IMR-90 (cell line): ENCODE measurements at regions not wholly inside any gene's neighbourhood (a gene's known extent, or its start where the extent isn't known, plus 50 kb on each side); places are given as distances from the start of the nearest gene placed in this dataset.

Experiments
- ATAC-seq: fragments of 200-7000 bp; cut with Tn5 transposase; 2 replicates; pipeline ENCODE4 v1.9.1; 2020; ENCODE audit warnings: low read depth, mild to moderate bottlenecking, moderate library complexity
- BruUV-seq: library from RNA; stranded (reverse); fragments of 400-500 nt; replicated peaks from 2 replicates; lab custom pipeline; 2021; lab: Mats Ljungman, UMichigan
- CTCF ChIA-PET: fragments of 300-600 bp; formaldehyde crosslinking; extraction: SDS; loops from one replicate; lab custom pipeline; 2021; ENCODE audit warnings: antibody characterized with exemption; lab: Yijun Ruan, JAX
- POLR2A ChIA-PET: fragments of 300-600 bp; sonication (Branson Sonifier 250); formaldehyde crosslinking; loops from one replicate; lab custom pipeline; 2022; ENCODE audit warnings: antibody characterized with exemption; ENCODE audit not compliant: unreplicated experiment; lab: Charles Lee
- DNase-seq: peaks from one replicate; pipeline ENCODE4 v3.0.0; 2013
- H2AFZ ChIP-seq: replicated peaks from 2 replicates; pipeline ENCODE3; 2013; ENCODE audit warnings: low read length, mild to moderate bottlenecking; ENCODE audit not compliant: poor library complexity
- H2AK5ac ChIP-seq: 2 replicates; pipeline ENCODE4 v1.6.1; 2013; ENCODE audit warnings: low read depth, low read length, inconsistent platforms
- H2AK9ac ChIP-seq: replicated peaks from 2 replicates; pipeline ENCODE3; 2013; ENCODE audit warnings: mild to moderate bottlenecking, low read depth, low read length, moderate library complexity; ENCODE audit not compliant: poor library complexity
- H2BK120ac ChIP-seq: 2 replicates; pipeline ENCODE4 v1.6.1; 2013; ENCODE audit warnings: low read depth, low read length, inconsistent platforms
- H2BK15ac ChIP-seq: 3 replicates; pipeline ENCODE4 v1.6.1; 2013; ENCODE audit warnings: low read depth, low read length, inconsistent platforms
- H2BK20ac ChIP-seq: 2 replicates; pipeline ENCODE4 v1.6.1; 2013; ENCODE audit warnings: low read depth, mild to moderate bottlenecking, inconsistent platforms, low read length, moderate library complexity
- H2BK5ac ChIP-seq: 2 replicates; pipeline ENCODE4 v1.6.1; 2013; ENCODE audit warnings: mild to moderate bottlenecking, low read depth, low read length, inconsistent platforms; ENCODE audit not compliant: poor library complexity, severe bottlenecking
- H3K14ac ChIP-seq: replicated peaks from 2 replicates; pipeline ENCODE4 v1.6.1; 2013; ENCODE audit warnings: low read depth, low read length, inconsistent platforms
- H3K18ac ChIP-seq: 2 replicates; pipeline ENCODE4 v1.6.1; 2013; ENCODE audit warnings: low read depth, low read length, control low read depth
- H3K23ac ChIP-seq: 2 replicates; pipeline ENCODE4 v1.6.1; 2013; ENCODE audit warnings: low read depth, low read length, inconsistent platforms
- H3K27ac ChIP-seq: 2 replicates; pipeline ENCODE4 v1.5.1; 2013; ENCODE audit warnings: mild to moderate bottlenecking, control low read depth, low read length; ENCODE audit not compliant: insufficient read depth
- H3K27me3 ChIP-seq: 2 replicates; pipeline ENCODE4 v1.6.1; 2013; ENCODE audit warnings: low read length; ENCODE audit not compliant: control insufficient read depth, insufficient read depth
- H3K36me3 ChIP-seq: 2 replicates; pipeline ENCODE4 v1.6.1; 2013; ENCODE audit warnings: low read length, mixed read lengths; ENCODE audit not compliant: control insufficient read depth, insufficient read depth
- H3K4ac ChIP-seq: 2 replicates; pipeline ENCODE4 v1.6.1; 2013; ENCODE audit warnings: low read depth, low read length, inconsistent platforms
- H3K4me1 ChIP-seq: 2 replicates; pipeline ENCODE4 v1.6.1; 2013; ENCODE audit warnings: low read length, mixed read lengths; ENCODE audit not compliant: control insufficient read depth, insufficient read depth
- H3K4me2 ChIP-seq: 2 replicates; pipeline ENCODE4 v1.6.1; 2013; ENCODE audit warnings: low read depth, mild to moderate bottlenecking, control low read depth, low read length, moderate library complexity
- H3K4me3 ChIP-seq: 2 replicates; pipeline ENCODE4 v1.5.1; 2013; ENCODE audit warnings: low read depth, mild to moderate bottlenecking, control low read depth, low read length, moderate library complexity; ENCODE audit not compliant: insufficient read depth
- H3K56ac ChIP-seq: 2 replicates; pipeline ENCODE4 v1.6.1; 2013; ENCODE audit warnings: low read length, inconsistent platforms; ENCODE audit not compliant: insufficient read depth; ENCODE audit errors: extremely low read depth
- H3K79me1 ChIP-seq, 2 experiments: 2 replicates each; pipeline ENCODE4 v1.6.1; 2013; ENCODE audit warnings: low read length in 2 of 2, inconsistent platforms in 1 of 2, low read depth in 1 of 2
- H3K9ac ChIP-seq: 2 replicates; pipeline ENCODE4 v1.6.1; 2013; ENCODE audit warnings: low read depth, low read length, control low read depth
- H3K9me1 ChIP-seq: 2 replicates; pipeline ENCODE4 v1.6.1; 2013; ENCODE audit warnings: low read length, inconsistent platforms; ENCODE audit not compliant: insufficient read depth
- H3K9me3 ChIP-seq: 2 replicates; pipeline ENCODE4 v1.6.1; 2013; ENCODE audit warnings: low read length; ENCODE audit not compliant: control insufficient read depth, insufficient read depth
- H4K20me1 ChIP-seq: 2 replicates; pipeline ENCODE4 v1.6.1; 2013; ENCODE audit warnings: low read length, inconsistent platforms; ENCODE audit not compliant: insufficient read depth
- H4K5ac ChIP-seq: 2 replicates; pipeline ENCODE4 v1.6.1; 2013; ENCODE audit warnings: mild to moderate bottlenecking, low read depth, low read length, control low read depth
- H4K8ac ChIP-seq, 2 experiments: 2 replicates each; pipeline ENCODE4 v1.6.1; 2013; ENCODE audit warnings: low read depth in 2 of 2, low read length in 2 of 2, control low read depth in 1 of 2, inconsistent platforms in 1 of 2
- H4K91ac ChIP-seq: 2 replicates; pipeline ENCODE4 v1.6.1; 2013; ENCODE audit warnings: low read depth, low read length, inconsistent platforms; ENCODE audit not compliant: insufficient read depth
- BHLHE40 ChIP-seq: fragments of 150-350 bp; IDR thresholded peaks from 2 replicates; pipeline ENCODE4 v1.6.1; 2016; ENCODE audit warnings: mild to moderate bottlenecking, low read depth, low read length
- MXI1 ChIP-seq: IDR thresholded peaks from 2 replicates; pipeline ENCODE4 v1.6.1; 2012; ENCODE audit warnings: low read depth, mild to moderate bottlenecking, low read length, moderate library complexity, borderline replicate concordance
- NFE2L2 ChIP-seq: fragments of 150-350 bp; IDR thresholded peaks from 2 replicates; pipeline ENCODE4 v1.6.1; 2016; ENCODE audit warnings: low read depth, mild to moderate bottlenecking, low read length
- RAD21 ChIP-seq: IDR thresholded peaks from 2 replicates; pipeline ENCODE4 v1.6.1; 2012; ENCODE audit warnings: low read length, improper control_type of control experiment
- WGBS, 2 experiments: methylation state at CpG; one replicate each; pipeline versions ENCODE4 v1.1.5 to v1.1.7; 2013; ENCODE audit warnings: missing lambda C conversion rate in 2 of 2; ENCODE audit not compliant: insufficient read length in 1 of 2; ENCODE audit errors: extremely low coverage in 2 of 2; 5-methylcytosine and 5-hydroxymethylcytosine counted together
- dilution Hi-C: fragments of 300-500 bp; cut with HindIII; formaldehyde crosslinking; loops from one replicate; pipeline ENCODE4 v1.14.3; 2018; ENCODE audit warnings: low sequenced_read_pairs; ENCODE audit not compliant: unreplicated experiment
- in situ Hi-C: fragments of 300-500 bp; cut with MboI; formaldehyde crosslinking; loops from 3 replicates; pipeline ENCODE4 v1.14.3; 2019; ENCODE audit warnings: low sequenced_read_pairs, inconsistent platforms, mixed read lengths
- intact Hi-C: fragments of 100-400 bp; cut with micrococcal nuclease; formaldehyde crosslinking; loops from 2 replicates; pipeline ENCODE4 v1.10.0; 2022

DNA sequence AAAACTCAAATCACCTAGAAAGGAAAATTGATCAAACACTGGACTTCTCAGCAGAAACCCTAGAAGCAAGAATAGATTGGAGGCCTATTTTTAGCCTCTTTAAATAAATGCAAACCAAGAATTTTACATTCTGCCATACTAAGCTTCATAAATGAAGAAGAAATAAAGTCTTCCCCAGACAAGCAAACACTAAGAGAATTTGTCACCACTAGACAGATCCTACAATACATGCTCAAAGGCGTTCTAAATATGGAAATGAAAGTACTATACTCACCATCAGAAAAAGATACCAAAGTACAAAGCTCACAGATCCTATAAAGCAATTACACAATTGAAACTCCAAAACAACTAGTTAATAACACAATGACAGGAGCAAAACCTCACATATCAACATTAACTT is 578.1 kb downstream of the UQCRFS1 start:
- no CpG with 5 or more reads among the region's 1 CpG for WGBS, 2 experiments
- H4K5ac ChIP-seq = no peak overlapping the region
- no peaks in the 10 kb centered on the region for H3K4me1 ChIP-seq
- ATAC-seq (no peak), DNase-seq (no peak)
- H3K27ac ChIP-seq = no peak overlapping the region
- POLR2A ChIA-PET = no interaction called here
- no peak overlapping the region for H3K18ac ChIP-seq
- H2BK120ac ChIP-seq = no peak overlapping the region
- H2AK5ac ChIP-seq = no peak overlapping the region
- H4K91ac ChIP-seq = no peak overlapping the region
- no peaks in the 10 kb centered on the region for H3K36me3 ChIP-seq
- H3K14ac ChIP-seq = no peak overlapping the region
- no peaks in the 10 kb centered on the region for H3K9me1 ChIP-seq
- H2AFZ ChIP-seq = no peak overlapping the region
- BruUV-seq = no TSS peak
- no peaks in the 10 kb centered on the region for H4K20me1 ChIP-seq
- no peak overlapping the region for H3K56ac ChIP-seq
- dilution Hi-C loops (no loop called here), in situ Hi-C loops (no loop called here), intact Hi-C loops (no loop called here)
- no peak overlapping the region for H3K9ac ChIP-seq
- CTCF ChIA-PET = no interaction called here
- peaks cover 28% of the 10 kb centered on the region for H3K9me3 ChIP-seq
- no peak overlapping the region for H2AK9ac ChIP-seq
- no peak overlapping the region for H2BK5ac ChIP-seq
- no peak overlapping the region for H3K4ac ChIP-seq
- no peak overlapping the region for H3K4me3 ChIP-seq
- H2BK20ac ChIP-seq = no peak overlapping the region
- TF ChIP-seq BHLHE40 (no peak), RAD21 (no peak), NFE2L2 (no peak), MXI1 (no peak)
- no peak overlapping the region for H3K23ac ChIP-seq
- H3K4me2 ChIP-seq = no peak overlapping the region
- no peak overlapping the region for H2BK15ac ChIP-seq
- no peak overlapping the region for H4K8ac ChIP-seq
- no peaks in the 10 kb centered on the region for H3K79me1 ChIP-seq
- no peaks in the 10 kb centered on the region for H3K27me3 ChIP-seq
